GM12892 (cell line): ENCODE measurements at regions not wholly inside any gene's neighbourhood (a gene's known extent, or its start where the extent isn't known, plus 50 kb on each side); places are given as distances from the start of the nearest gene placed in this dataset.

Source experiments
- DNase-seq: peaks from one replicate; pipeline ENCODE4 v3.0.0; 2011; ENCODE audit not compliant: insufficient read length
- FAIRE-seq: peaks from 2 replicates; lab custom pipeline; 2011; peaks lifted over from hg19 to GRCh38; lab: Jason Lieb, UNC
- POLR2A ChIP-seq: IDR thresholded peaks from 2 replicates; pipeline ENCODE4 v1.6.1; 2011; ENCODE audit warnings: low read depth, low read length, control low read depth
- POLR2AphosphoS5 ChIP-seq: IDR thresholded peaks from 2 replicates; pipeline ENCODE4 v1.6.1; 2011; ENCODE audit warnings: low read depth, low read length, control low read depth
- TAF1 ChIP-seq: IDR thresholded peaks from 2 replicates; pipeline ENCODE4 v1.6.1; 2011; ENCODE audit warnings: low read depth, mild to moderate bottlenecking, control low read depth, low read length, borderline replicate concordance

DNA sequence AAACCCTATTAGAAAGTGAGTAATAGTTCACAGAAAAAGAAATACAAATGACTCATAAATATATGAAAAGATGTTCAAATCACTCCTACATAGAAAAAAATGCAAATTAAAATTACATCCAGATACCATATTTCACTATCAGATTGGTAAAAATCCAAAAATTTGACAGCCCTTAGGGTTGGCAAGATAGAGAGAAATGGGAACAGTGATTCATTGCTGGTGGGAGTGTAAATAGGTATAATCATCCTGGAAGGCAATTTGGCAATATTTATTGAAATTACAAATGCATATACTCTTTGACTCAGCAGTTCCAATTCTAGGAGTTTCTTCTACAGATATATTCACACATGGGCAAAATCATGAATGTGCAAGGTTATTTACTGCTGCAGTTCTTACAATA, 273.5 kb downstream of the NR2F1-AS1 start:
- no peak for TF ChIP-seq TAF1
- no peak for FAIRE-seq
- no peak for DNase-seq

DNA sequence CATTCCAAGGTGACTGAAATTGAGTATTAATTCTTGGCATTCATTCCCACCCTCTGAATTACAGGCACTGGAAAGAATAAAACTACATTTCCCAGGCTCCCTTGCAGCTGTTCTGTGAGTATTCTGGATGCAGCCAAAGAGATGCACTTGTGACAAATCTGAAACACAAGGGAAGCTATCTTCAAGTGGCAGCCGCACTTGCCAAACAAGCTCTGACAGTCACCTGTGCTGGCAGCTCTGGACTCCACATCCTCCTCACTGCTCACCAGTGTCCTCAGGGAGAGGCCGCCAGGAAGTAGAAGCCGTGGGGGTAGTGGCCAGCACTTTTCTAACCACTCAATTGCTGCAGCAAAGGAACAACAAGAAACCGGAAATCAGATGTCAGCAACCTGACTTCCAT, 275.0 kb downstream of the NR2F1-AS1 start:
- no peak for FAIRE-seq
- TF ChIP-seq POLR2AphosphoS5, result no peak
- no peak for TF ChIP-seq TAF1
- no peak for TF ChIP-seq POLR2A
- DNase-seq, result no peak

GRCh38 chr5:93304456-93305250, 276.4 kb downstream of the NR2F1-AS1 start:
- DNase-seq (no peak), FAIRE-seq (no peak)
- TF ChIP-seq POLR2A (no peak), POLR2AphosphoS5 (no peak), TAF1 (no peak)

DNA sequence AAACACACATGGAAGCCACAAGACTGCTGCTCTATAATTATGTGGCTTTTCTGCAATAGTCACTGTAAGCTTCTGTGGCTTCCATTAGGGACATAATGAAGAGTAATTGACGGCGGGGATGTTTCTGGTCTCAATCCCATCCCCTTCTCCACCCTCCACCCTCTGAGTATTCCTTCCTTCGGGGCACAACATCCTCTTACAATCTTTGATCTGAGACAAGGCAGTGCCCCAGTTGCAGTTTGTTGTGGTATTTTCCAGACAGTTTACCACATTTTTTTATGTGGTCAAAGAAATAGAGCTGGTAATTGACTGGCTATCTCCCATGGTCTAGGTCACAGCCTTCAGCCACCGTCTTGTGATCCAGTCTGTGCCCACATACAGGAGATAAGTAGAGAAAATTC, 277.7 kb downstream of the NR2F1-AS1 start:
- no peak for FAIRE-seq

DNA sequence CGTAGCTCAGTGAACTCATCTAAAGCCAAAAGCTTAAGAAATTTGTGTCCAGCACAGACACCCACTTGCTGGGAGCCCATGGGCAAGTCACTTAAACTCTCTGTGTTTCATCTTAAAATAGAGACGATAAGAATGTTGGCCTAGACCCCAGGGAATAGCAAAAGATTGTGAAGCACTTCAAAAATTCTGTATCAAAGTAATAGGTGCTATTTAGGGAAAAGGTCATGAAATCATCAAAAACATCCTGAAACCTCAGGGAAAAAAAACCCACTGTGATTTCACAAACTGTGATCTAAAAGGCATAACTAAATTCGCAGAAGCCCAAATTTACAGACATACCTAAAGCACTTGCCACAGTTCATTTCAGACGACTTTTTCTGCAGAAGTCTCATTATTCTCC, 278.3 kb downstream of the NR2F1-AS1 start:
- DNase-seq (no peak), FAIRE-seq (no peak)
- no peak for TF ChIP-seq POLR2AphosphoS5
- TF ChIP-seq TAF1, result no peak
- TF ChIP-seq POLR2A, result no peak

More for the DNA sequence above, 277.7 kb downstream of the NR2F1-AS1 start:
- TF ChIP-seq TAF1, result no peak
- no peak for DNase-seq

- no peak for DNase-seq
- no peak for FAIRE-seq
- TF ChIP-seq POLR2A, result no peak
- TF ChIP-seq TAF1, result no peak
- TF ChIP-seq POLR2AphosphoS5, result no peak
Measured at GRCh38 chr5:93300945-93301344, 280.1 kb downstream of the NR2F1-AS1 start.

DNA sequence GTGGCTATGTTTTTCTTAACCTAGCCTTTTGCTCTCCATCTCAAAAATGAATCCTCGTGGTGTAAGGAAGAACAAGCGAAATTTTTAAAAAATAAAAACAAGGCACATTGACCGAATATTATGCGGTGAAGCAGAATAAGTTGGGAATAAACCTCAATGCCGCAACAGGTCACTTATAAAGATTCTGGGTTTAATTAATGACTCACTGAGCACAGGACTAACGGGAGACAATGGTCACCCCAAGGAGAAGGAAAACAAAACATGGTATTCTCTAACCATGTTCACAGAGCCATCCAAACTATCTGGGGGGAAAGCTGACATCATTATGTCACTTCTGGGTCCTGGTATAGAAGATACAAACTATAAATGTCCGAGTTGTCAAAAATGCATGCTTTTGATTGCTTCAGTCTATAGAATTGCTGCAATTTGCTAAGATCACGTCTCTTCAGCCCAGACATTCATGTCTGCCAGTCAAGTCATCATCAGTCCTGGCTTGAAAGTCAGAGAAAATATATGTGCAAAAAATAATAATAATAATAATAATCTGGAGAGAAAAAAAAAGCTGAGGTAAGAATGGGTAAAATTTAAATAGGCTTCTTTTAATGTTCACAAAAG, 280.6 kb downstream of the NR2F1-AS1 start:
- DNase-seq, result no peak
- no peak for FAIRE-seq
- no peak for TF ChIP-seq POLR2AphosphoS5
- no peak for TF ChIP-seq POLR2A
- TF ChIP-seq TAF1, result no peak

GRCh38 chr5:93299681-93300308, 281.2 kb downstream of the NR2F1-AS1 start:
- DNase-seq, result no peak
- FAIRE-seq, result no peak
- TF ChIP-seq TAF1, result no peak
- no peak for TF ChIP-seq POLR2AphosphoS5
- no peak for TF ChIP-seq POLR2A

DNA sequence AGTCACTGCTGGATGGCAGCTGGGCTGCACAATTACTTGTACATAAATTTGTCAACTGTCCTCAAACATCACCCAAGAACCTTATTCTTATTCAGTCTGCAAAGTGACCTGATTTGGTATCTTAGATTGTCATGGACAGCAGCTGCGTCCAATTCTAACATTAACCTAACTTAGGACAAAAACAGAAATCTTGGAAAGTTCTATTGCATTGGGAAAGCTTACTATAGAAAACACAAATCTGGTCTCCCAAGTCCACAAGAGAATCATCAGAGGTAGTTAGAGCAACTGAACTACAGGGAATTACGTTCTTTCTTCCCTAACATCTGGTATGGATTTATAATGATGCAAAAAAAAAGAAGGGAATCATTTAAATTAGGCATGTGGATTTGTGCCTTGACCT, 283.9 kb downstream of the NR2F1-AS1 start:
- DNase-seq (no peak), FAIRE-seq (no peak)
- TF ChIP-seq POLR2AphosphoS5 (no peak), POLR2A (no peak), TAF1 (no peak)

DNA sequence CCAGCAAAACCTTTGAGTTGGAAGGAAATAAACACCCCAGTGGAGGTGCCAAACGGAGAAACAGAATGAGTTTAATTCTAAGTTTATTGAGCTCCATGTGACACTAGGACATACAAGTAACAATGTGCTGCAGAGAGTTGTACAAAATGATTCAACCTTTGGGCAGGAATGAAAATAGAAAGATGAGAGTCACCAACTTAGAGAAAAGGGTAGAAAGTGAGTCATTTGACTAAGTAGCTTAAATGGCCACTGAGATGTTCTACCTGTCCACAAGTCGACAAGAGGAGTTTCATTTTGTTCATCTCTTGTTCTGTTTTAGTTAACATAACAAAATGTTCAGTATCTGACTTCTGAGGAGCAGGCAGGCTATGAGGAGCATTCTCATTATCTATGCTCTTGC, 284.7 kb downstream of the NR2F1-AS1 start:
- no peak for TF ChIP-seq POLR2A
- no peak for TF ChIP-seq TAF1
- FAIRE-seq, result no peak
- DNase-seq, result no peak

- FAIRE-seq (no peak), DNase-seq (no peak)
- no peak for TF ChIP-seq POLR2A
- no peak for TF ChIP-seq POLR2AphosphoS5
- TF ChIP-seq TAF1, result no peak
Measured at GRCh38 chr5:93294996-93295395, 286.0 kb downstream of the NR2F1-AS1 start.

GRCh38 chr5:93294199-93294598, 286.8 kb downstream of the NR2F1-AS1 start:
- no peak for FAIRE-seq
- no peak for TF ChIP-seq POLR2AphosphoS5
- no peak for TF ChIP-seq TAF1
- TF ChIP-seq POLR2A, result no peak
- DNase-seq, result no peak
